NCI-H510A (cell line): ENCODE measurements at regions not wholly inside any gene's neighbourhood (a gene's known extent, or its start where the extent isn't known, plus 50 kb on each side); places are given as distances from the start of the nearest gene placed in this dataset.

ENCODE experiments used
- DNase-seq: peaks from one replicate; lab custom pipeline; 2025; lab: John Stamatoyannopoulos, UW

- DNase-seq, result no peak
These were observed 50.8 kb upstream of the SLC39A10 start for GRCh38 chr2:195606179-195606578.

- DNase-seq, result no peak
These were observed 52.3 kb upstream of the SLC39A10 start for GRCh38 chr2:195604706-195605105.

GRCh38 chr2:195603998-195604397 is 53.0 kb upstream of the SLC39A10 start:
- no peak for DNase-seq

- no peak for DNase-seq
These were observed 53.6 kb upstream of the SLC39A10 start for GRCh38 chr2:195603408-195603807.

GRCh38 chr2:195602687-195603086 is 54.3 kb upstream of the SLC39A10 start:
- DNase-seq, result no peak

- DNase-seq, result no peak
These were observed 55.7 kb upstream of the SLC39A10 start for GRCh38 chr2:195601361-195601760.

GRCh38 chr2:195600778-195601177 is 56.2 kb upstream of the SLC39A10 start:
- no peak for DNase-seq

- no peak for DNase-seq
These were observed 60.2 kb upstream of the SLC39A10 start for GRCh38 chr2:195596840-195597239.

- DNase-seq, result no peak
These were observed 61.2 kb upstream of the SLC39A10 start for GRCh38 chr2:195595825-195596224.

- no peak for DNase-seq
These were observed 61.9 kb upstream of the SLC39A10 start for GRCh38 chr2:195594919-195595694.

- DNase-seq, result no peak
These were observed 62.8 kb upstream of the SLC39A10 start for GRCh38 chr2:195594248-195594647.

GRCh38 chr2:195592105-195592504 is 64.9 kb upstream of the SLC39A10 start:
- DNase-seq, result no peak

- DNase-seq, result no peak
These were observed 66.2 kb upstream of the SLC39A10 start for GRCh38 chr2:195590861-195591205.

- DNase-seq, result no peak
These were observed 66.7 kb upstream of the SLC39A10 start for GRCh38 chr2:195590199-195590860.

GRCh38 chr2:195587966-195588365 is 69.1 kb upstream of the SLC39A10 start:
- no peak for DNase-seq

- DNase-seq, result no peak
These were observed 70.8 kb upstream of the SLC39A10 start for GRCh38 chr2:195586062-195586714.

GRCh38 chr2:195582188-195582587 is 74.8 kb upstream of the SLC39A10 start:
- no peak for DNase-seq

GRCh38 chr2:195579776-195580555 is 77.1 kb upstream of the SLC39A10 start:
- no peak for DNase-seq

- DNase-seq, result no peak
These were observed 81.1 kb upstream of the SLC39A10 start for GRCh38 chr2:195575879-195576401.

GRCh38 chr2:195575016-195575415 is 82.0 kb upstream of the SLC39A10 start:
- DNase-seq, result no peak

- DNase-seq, result no peak
These were observed 82.7 kb upstream of the SLC39A10 start for GRCh38 chr2:195574312-195574711.
